HepG2 (cell line): ENCODE measurements at regions not wholly inside any gene's neighbourhood (a gene's known extent, or its start where the extent isn't known, plus 50 kb on each side); places are given as distances from the start of the nearest gene placed in this dataset.
A peak's percentile ranks its signal among the peaks of the same experiment; 100 is the strongest.

Experiments
- ARHGAP35 ChIP-seq: sonication (generic); formaldehyde crosslinking; IDR thresholded peaks from 2 replicates; pipeline ENCODE4 v1.9.0; 2022; ENCODE audit warnings: mild to moderate bottlenecking, inconsistent platforms, moderate library complexity, missing genetic modification reagents, borderline replicate concordance
- CTCF ChIP-seq: sonication (generic); formaldehyde crosslinking; IDR thresholded peaks from 2 replicates; pipeline ENCODE4 v1.5.0; 2020; ENCODE audit warnings: mild to moderate bottlenecking, missing genetic modification reagents, moderate library complexity
- DMTF1 ChIP-seq: sonication (generic); formaldehyde crosslinking; IDR thresholded peaks from 2 replicates; pipeline ENCODE4 v1.4.0; 2020; ENCODE audit warnings: mild to moderate bottlenecking, missing genetic modification reagents
- MNT ChIP-seq: fragments of 450-650 bp; IDR thresholded peaks from 2 replicates; pipeline ENCODE4 v1.6.1; 2016
- RBM39 ChIP-seq: fragments of 200-400 bp; formaldehyde crosslinking; IDR thresholded peaks from one replicate; pipeline ENCODE4 v1.6.1; 2018; ENCODE audit warnings: antibody characterized with exemption, mild to moderate bottlenecking, low read depth, low read length; ENCODE audit not compliant: poor library complexity, severe bottlenecking
- RELA ChIP-seq: sonication (generic); formaldehyde crosslinking; IDR thresholded peaks from 2 replicates; pipeline ENCODE4 v1.4.0; 2020; ENCODE audit warnings: missing genetic modification reagents
- RFX1 ChIP-seq: fragments of 450-650 bp; IDR thresholded peaks from 2 replicates; pipeline ENCODE4 v1.6.1; 2017
- SKI ChIP-seq: fragments of 450-650 bp; IDR thresholded peaks from one replicate; pipeline ENCODE4 v1.6.1; 2018; ENCODE audit warnings: mild to moderate bottlenecking; ENCODE audit not compliant: partially characterized antibody
- SP4 ChIP-seq: sonication (generic); formaldehyde crosslinking; IDR thresholded peaks from 2 replicates; pipeline ENCODE4 v1.8.1; 2023; ENCODE audit warnings: mild to moderate bottlenecking, missing genetic modification reagents
- SRY ChIP-seq: sonication (generic); formaldehyde crosslinking; IDR thresholded peaks from 2 replicates; pipeline ENCODE4 v1.8.0; 2022; ENCODE audit warnings: mild to moderate bottlenecking, missing genetic modification reagents
- ZNF30 ChIP-seq: sonication (generic); formaldehyde crosslinking; IDR thresholded peaks from 2 replicates; pipeline ENCODE4 v1.5.0; 2020; ENCODE audit warnings: mild to moderate bottlenecking, missing genetic modification reagents
- ZNF563 ChIP-seq: sonication (generic); formaldehyde crosslinking; IDR thresholded peaks from 2 replicates; pipeline ENCODE4 v1.8.0; 2022; ENCODE audit warnings: mild to moderate bottlenecking, moderate library complexity, missing genetic modification reagents
- ZNF572 ChIP-seq: sonication (generic); formaldehyde crosslinking; IDR thresholded peaks from 2 replicates; pipeline ENCODE4 v1.5.1; 2020; ENCODE audit warnings: mild to moderate bottlenecking, missing genetic modification reagents
- ZNF780A ChIP-seq: sonication (generic); formaldehyde crosslinking; IDR thresholded peaks from 2 replicates; pipeline ENCODE4 v1.8.0; 2022; ENCODE audit warnings: mild to moderate bottlenecking, missing genetic modification reagents, moderate library complexity
- TF ChIP-seq, protein P1 (sequence below): sonication (generic); IDR thresholded peaks from 2 replicates; pipeline ENCODE4 v1.6.1; 2016; ENCODE audit warnings: low read depth, borderline replicate concordance
- TF ChIP-seq, protein P2 (sequence below): sonication (generic); formaldehyde crosslinking; IDR thresholded peaks from 2 replicates; pipeline ENCODE4 v1.5.0; 2020; ENCODE audit warnings: mild to moderate bottlenecking, missing genetic modification reagents, borderline replicate concordance
- TF ChIP-seq, protein P3 (sequence below): sonication (generic); formaldehyde crosslinking; IDR thresholded peaks from 2 replicates; pipeline ENCODE4 v1.4.0; 2020; ENCODE audit warnings: missing genetic modification reagents, low read depth, mild to moderate bottlenecking, borderline replicate concordance
- TF ChIP-seq, protein P4 (sequence below): IDR thresholded peaks from 2 replicates; pipeline ENCODE4 v1.6.1; 2016; ENCODE audit warnings: mild to moderate bottlenecking

DNA sequence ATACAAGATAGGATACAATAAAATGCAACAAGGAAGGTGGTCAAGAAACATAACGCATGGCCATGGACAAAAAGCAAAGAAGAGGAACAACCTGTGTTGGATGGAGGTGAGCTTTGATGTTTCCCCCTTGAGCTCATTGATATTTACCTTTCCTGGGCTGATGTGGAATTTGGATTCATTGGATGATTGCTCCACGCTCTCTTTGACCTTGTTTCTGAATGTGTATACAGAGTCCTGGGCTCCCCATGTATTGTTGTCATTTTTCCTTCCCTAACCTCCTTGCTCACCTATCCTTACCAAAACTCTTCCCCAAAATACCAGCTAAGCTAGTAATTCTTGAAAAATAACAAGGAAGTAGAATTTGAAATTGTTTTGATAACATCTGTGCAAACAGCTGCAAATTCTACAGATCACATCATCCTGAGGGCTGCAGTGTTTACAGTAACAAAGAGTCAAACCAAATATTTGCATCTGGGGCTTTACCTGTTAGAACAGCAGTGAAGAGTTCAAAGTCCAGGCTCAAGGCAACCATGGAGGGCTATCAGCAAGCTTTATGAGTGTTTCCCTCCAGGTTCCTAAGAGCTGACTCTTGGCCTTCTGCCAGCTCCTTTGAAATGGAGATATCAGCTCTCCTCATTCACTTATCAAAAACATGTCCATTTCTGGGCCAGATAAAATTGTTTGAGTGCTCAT, 214.3 kb upstream of the MARCKS start (continued):
- no peak for TF ChIP-seq ARHGAP35 (CRISPR knock-in tag)
- peak; percentile 15; the same call in 1 of the 2 replicates for TF ChIP-seq RELA (CRISPR knock-in tag)
- no peak for TF ChIP-seq ZNF30
- TF ChIP-seq, protein P1, sequence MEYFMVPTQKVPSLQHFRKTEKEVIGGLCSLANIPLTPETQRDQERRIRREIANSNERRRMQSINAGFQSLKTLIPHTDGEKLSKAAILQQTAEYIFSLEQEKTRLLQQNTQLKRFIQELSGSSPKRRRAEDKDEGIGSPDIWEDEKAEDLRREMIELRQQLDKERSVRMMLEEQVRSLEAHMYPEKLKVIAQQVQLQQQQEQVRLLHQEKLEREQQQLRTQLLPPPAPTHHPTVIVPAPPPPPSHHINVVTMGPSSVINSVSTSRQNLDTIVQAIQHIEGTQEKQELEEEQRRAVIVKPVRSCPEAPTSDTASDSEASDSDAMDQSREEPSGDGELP = peak; percentile 90
- peak; percentile 52 for TF ChIP-seq MNT
- TF ChIP-seq, protein P2, sequence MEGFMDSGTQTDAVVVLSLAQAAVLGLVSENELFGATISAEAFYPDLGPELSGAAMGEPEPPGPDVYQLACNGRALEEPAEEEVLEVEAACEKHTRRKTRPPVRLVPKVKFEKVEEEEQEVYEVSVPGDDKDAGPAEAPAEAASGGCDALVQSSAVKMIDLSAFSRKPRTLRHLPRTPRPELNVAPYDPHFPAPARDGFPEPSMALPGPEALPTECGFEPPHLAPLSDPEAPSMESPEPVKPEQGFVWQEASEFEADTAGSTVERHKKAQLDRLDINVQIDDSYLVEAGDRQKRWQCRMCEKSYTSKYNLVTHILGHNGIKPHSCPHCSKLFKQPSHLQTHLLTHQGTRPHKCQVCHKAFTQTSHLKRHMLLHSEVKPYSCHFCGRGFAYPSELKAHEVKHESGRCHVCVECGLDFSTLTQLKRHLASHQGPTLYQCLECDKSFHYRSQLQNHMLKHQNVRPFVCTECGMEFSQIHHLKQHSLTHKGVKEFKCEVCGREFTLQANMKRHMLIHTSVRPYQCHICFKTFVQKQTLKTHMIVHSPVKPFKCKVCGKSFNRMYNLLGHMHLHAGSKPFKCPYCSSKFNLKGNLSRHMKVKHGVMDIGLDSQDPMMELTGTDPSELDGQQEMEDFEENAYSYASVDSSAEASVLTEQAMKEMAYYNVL (CRISPR knock-in tag) = peak; percentile 97
- no peak for TF ChIP-seq ZNF572 (CRISPR knock-in tag)
- TF ChIP-seq ZNF563 (CRISPR knock-in tag) = no peak
- peak; percentile 66 for TF ChIP-seq SKI
- no peak for TF ChIP-seq DMTF1
- peak; percentile 82; the same call in 1 of the 2 replicates for TF ChIP-seq ZNF780A (CRISPR knock-in tag)
- no peak; the same call in 1 of the 2 replicates for TF ChIP-seq SRY (CRISPR knock-in tag)
- no peak for TF ChIP-seq RFX1
- no peak for TF ChIP-seq RBM39
- TF ChIP-seq SP4 (CRISPR knock-in tag) = no peak
- no peak for TF ChIP-seq CTCF (CRISPR knock-in tag)
- TF ChIP-seq, protein P3, sequence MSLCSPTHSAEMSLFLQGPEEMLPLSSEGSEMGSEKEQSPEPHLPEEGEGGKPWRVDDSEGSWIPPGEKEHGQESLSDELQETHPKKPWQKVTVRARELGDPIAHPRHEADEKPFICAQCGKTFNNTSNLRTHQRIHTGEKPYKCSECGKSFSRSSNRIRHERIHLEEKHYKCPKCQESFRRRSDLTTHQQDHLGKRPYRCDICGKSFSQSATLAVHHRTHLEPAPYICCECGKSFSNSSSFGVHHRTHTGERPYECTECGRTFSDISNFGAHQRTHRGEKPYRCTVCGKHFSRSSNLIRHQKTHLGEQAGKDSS (CRISPR knock-in tag) = peak; percentile 71; the same call in 1 of the 2 replicates
- TF ChIP-seq, protein P4, sequence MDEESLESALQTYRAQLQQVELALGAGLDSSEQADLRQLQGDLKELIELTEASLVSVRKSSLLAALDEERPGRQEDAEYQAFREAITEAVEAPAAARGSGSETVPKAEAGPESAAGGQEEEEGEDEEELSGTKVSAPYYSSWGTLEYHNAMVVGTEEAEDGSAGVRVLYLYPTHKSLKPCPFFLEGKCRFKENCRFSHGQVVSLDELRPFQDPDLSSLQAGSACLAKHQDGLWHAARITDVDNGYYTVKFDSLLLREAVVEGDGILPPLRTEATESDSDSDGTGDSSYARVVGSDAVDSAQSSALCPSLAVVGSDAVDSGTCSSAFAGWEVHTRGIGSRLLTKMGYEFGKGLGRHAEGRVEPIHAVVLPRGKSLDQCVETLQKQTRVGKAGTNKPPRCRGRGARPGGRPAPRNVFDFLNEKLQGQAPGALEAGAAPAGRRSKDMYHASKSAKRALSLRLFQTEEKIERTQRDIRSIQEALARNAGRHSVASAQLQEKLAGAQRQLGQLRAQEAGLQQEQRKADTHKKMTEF = peak; percentile 96
